DMS153 treated with DMSO at 0.1 percent for 48 hours (cell line): ENCODE measurements at regions not wholly inside any gene's neighbourhood (a gene's known extent, or its start where the extent isn't known, plus 50 kb on each side); places are given as distances from the start of the nearest gene placed in this dataset.

Experiments
- DNase-seq: peaks from one replicate; lab custom pipeline; 2025; ENCODE audit not compliant: unreplicated experiment; lab: John Stamatoyannopoulos, UW

DNA sequence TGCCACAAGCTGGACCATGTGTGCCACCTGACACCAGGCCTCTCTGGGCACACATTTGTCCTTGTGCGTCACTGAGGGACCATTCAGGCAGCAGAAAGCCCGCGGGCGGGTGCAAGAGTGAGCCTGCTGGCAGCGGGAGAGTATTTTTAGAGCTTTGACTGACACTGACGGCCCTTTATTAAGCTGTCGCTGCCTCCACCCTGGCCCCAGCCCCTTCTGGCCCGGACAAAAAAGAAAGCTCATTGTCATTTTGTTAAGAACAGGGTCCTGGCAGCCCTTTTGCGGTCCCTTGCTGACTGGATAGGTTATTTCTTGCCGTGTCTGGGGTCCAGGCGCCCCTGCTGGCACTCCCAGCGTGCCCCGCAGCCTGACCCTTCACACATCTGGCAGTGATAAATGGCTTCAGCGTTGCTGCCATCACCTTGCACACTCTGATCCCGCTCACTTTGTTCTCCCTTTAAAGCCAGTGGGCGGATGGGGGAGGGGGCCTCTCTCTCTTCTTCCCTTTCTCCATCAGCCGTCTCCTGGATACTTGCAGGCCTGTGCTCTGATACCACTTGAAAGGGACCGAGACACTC is 78.4 kb upstream of the NKD1 start:
- no peak for DNase-seq

DNA sequence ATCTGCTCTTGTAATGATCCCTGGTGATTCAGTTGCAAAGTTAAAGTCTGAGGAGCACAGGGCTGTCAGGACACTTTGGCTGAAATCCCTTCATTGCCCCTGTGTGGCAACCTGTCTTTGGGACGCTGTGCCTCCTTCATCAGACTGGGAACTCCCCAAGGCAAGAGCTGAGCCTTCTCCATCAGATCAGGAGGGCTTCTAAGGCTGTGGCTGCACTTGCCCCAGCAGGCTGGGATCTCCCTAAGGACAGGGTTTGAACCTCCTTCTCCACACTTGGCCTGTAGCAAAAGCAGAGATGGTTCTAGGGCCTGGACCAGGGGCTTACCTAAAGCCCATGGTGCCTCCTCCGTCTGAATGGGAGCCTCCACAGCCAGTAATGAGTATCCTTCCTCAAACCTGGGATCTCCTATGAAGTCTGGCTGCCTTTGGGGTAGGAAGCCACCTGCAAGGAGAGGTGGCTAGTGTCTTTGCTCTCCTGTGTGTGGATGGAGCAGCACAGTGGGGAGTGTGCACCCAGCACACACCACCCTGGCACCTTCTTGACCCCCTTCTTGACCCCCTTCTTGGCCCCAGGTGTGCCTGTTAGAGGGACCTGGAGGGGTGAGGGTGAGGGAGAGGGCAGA is 79.0 kb upstream of the NKD1 start:
- DNase-seq, result no peak

GRCh38 chr16:50468749-50469078 is 79.5 kb upstream of the NKD1 start:
- no peak for DNase-seq

- no peak for DNase-seq
Measured at GRCh38 chr16:50467943-50468748, 80.0 kb upstream of the NKD1 start.

DNA sequence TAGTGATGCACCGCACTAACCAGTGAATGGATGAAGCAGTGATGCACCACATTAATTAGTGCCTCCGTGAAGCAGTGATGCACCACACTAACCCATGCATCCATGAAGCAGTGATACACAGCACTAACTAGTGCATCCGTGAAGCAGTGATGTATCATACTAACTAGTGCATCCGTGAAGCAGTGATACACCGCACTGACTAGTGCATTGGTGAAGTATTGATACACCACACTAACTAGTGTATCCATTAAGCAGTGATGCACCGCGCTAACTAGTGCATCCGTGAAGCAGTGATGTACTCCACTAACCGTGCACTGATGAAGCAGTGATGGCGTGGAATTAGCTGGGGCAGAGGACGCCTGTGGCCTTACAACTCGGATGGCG is 80.6 kb upstream of the NKD1 start:
- DNase-seq, result no peak

- no peak for DNase-seq
Measured at GRCh38 chr16:50466170-50466569, 82.0 kb upstream of the NKD1 start.

DNA sequence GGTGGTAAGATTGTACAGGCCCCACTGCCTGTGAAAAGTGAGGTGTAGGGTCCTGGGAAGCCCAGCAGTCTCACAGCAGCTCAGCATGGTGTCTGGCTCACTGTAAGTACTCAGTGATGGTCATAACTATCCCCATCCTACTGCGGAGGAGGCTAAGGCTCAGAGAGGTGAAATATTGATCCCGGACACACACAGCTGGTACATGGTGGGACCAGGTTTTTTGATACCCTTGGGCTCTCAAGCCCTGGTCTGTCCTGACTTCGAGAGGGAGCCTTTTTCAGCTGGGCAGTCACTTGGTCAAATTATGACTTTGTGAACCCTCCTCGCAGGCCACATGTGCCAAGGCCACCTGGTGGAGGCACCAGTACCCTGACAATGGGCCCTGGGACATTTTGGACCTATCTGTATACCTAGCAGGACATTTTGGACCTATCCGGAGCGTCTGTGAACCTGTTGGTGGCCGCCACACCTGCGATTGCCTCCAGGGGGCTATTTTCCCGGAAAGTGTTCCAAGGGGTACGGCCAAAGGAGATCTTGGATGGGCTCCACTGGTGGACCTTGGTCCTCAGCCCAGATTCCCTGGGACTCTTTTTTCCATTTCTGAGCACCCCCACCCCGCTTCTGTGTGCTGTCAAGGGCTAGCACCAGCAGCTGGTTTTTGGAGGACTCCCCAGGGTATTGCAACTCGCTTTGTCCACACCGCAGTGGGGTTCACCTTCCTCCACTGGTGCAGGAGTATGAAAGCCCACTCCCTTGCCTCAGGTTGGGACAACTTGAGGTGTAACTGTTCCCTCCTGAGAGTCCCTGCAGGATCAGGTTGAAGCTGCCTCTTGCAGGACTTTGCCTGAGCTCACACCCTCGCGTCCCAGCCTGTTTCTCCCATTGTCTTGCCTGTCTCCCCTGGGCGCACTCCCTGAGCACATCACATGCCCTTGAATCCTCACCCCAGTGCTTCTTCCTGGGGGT is 83.6 kb upstream of the NKD1 start:
- DNase-seq, result no peak

DNA sequence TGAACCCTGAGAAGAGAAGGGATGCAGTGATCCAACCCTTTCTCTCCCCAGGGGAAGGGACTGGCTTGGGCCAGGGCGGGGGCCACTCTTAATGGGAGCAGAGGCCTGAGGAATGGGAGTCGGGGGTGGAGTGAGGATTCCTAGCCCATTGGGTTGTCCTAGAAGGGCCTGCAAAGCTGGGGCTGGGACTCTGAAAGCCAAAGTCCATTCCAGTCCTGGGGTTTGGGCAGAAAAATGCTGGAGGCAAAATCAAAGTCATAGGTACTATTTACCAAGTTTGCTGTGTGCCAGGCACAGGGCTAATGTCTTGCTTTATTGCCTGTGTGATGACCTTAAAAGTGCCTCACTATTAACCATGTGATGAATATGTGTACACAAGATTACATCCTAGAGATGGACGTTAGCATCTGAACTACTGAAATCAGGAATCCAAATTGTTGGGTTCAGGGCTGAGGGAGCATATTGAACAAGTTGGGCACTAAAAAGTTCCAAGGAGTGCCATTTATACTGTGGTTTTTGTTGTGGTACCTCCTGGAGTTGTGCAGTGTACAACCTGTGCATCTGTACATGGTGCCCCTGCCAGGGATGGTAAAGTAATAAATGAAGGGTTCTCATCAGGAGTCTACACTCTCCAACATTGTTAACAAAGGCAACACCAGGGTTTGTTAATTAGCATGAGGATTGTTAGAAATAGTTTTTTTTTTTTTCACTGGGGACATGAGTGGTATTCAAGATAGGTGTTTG is 84.4 kb upstream of the NKD1 start:
- DNase-seq, result no peak

DNA sequence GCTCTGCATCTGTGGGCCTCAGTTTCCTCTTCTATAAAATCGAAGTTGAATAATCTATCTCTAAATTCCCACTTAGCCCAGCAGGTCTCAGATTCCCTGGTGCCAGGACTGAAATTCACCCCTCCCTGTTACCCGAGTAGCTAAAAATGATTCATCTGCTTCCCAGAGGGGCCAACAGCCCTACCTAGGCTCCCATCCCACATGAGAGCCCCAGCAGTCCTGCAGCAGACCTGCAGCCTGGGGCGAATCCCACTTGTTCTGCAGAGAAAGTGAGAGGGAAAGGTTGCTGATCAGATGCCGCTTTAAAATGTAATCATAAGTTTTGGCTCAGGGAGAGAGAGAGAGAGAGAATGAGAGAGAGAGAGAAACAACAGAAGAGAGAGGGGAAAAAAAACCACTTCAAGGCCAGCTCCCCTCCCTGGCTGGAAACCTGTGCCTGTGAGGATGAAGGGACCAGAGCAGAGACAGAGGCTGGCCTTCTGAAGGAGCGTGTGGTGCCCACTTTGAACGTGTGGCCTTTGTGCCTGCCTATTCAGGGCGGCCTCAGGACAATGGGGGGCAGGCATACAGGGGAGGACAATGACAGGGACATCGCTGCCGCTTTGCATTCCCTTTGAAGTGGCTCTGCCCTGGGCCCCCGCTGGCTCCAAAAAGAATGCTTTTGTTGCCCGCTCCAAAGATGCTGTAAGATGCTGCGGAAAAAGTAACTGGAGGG is 85.2 kb upstream of the NKD1 start:
- DNase-seq, result no peak

GRCh38 chr16:50461400-50461760 is 86.8 kb upstream of the NKD1 start:
- no peak for DNase-seq

DNA sequence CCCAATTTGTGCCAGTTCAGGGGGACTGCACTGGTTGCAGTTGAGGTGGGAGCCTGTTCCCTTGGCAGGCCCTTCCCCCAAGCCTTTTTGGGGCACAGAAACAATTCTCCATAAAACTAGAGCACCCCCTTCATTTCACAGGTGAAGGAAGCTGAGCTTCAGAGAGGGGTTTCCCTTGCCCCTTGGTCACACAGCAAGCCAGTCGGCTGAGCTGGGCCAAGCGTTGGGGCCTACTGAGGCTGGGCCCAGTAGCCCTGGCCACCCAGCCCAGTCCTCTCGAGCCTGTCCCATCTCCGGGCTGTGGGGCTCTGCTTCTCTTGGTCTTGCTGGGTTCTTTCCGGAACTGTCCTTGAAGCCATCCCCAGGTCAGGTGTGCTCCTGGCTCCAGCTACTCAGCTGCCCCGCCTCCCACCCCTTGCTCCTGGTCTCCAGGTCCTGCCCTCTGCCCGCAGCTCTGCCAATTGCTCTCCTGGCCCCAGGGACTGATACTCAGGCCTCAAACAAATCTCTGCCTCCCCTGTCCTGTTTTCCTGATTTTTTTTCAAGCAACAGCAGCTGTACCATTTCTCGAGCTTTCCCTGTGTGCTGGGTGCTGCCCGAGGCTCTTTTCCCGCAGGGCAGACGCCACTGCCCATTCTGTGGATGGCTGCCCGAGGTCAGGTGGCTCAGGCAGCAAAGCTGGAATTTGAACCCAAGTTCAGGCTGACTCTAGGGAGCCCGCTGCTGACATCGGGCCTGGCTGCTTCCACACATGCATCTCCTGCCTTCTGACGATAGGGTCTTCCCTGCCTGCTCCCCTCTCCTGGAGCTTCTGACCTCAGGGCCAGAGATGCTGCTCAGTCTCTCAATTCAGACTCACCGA is 87.4 kb upstream of the NKD1 start:
- DNase-seq, result no peak

- no peak for DNase-seq
Measured at GRCh38 chr16:50459496-50460080, 88.6 kb upstream of the NKD1 start.

- no peak for DNase-seq
Measured at GRCh38 chr16:50458667-50459495, 89.3 kb upstream of the NKD1 start.

- no peak for DNase-seq
Measured at GRCh38 chr16:50457979-50458491, 89.2 kb upstream of the BRD7 start.

GRCh38 chr16:50457423-50457822 is 88.6 kb upstream of the BRD7 start:
- DNase-seq, result no peak

- DNase-seq, result no peak
Measured at GRCh38 chr16:50455288-50455845, 86.6 kb upstream of the BRD7 start.

DNA sequence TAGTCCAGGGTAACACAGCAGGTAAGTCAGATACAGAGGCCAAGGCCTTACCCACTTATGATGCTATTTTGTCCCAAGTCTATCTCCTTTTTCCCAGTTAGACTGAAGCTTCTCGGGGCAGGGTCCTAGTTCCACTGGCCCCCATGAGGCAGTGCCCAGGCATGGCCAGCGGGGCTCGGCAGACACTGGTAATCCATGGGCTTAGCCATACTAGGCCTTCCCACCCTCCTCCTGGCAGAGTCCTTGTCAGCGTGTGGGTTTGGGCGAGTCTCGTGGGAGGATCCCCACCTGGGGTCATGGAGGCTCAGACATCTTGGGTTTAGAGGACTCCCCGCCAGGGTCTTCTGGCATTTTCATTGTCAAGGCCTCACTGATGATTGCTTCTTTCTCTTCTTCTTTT is 84.7 kb upstream of the BRD7 start:
- DNase-seq, result no peak
